ENCODE measurements at regions not wholly inside any gene's neighbourhood (a gene's known extent, or its start where the extent isn't known, plus 50 kb on each side); places are given as distances from the start of the nearest gene placed in this dataset.

DNA sequence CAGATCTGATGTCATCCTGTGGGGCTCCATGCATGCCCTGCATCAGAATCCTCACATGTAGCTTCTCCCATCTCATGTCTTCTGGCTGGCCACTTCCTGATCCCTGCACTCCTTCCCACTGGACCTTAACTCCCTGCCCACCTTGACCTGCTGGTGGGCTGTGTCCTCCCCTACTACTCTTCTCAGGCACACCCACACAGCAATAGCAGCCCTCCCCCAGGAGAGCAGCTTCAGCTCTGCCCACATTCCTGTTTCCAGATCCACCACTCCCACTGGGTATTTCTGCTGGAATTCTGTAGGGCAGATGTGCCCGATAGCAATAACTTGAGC, 137.0 kb upstream of the HS6ST1 start:
- intact Hi-C loops (cut with DNase I): no loop called here
- Histone ChIP-seq H3K27me3 (no peaks in the 10 kb centered on the region), H3K4me1 (no peaks in the 10 kb centered on the region), H3K4me3 (no peak overlapping the region), H3K27ac (no peak overlapping the region), H3K36me3 (no peaks in the 10 kb centered on the region), H3K9me3 (no peaks in the 10 kb centered on the region)
- TF ChIP-seq, protein P1, sequence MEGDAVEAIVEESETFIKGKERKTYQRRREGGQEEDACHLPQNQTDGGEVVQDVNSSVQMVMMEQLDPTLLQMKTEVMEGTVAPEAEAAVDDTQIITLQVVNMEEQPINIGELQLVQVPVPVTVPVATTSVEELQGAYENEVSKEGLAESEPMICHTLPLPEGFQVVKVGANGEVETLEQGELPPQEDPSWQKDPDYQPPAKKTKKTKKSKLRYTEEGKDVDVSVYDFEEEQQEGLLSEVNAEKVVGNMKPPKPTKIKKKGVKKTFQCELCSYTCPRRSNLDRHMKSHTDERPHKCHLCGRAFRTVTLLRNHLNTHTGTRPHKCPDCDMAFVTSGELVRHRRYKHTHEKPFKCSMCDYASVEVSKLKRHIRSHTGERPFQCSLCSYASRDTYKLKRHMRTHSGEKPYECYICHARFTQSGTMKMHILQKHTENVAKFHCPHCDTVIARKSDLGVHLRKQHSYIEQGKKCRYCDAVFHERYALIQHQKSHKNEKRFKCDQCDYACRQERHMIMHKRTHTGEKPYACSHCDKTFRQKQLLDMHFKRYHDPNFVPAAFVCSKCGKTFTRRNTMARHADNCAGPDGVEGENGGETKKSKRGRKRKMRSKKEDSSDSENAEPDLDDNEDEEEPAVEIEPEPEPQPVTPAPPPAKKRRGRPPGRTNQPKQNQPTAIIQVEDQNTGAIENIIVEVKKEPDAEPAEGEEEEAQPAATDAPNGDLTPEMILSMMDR (IDR thresholded peaks at IDR 0.05): no peak
- no peak for TF ChIP-seq POLR2A (IDR thresholded peaks at IDR 0.05)
- ATAC-seq: no peak
- WGBS (ENCODE audit: insufficient coverage, low coverage, low lambda C conversion rate, missing lambda C conversion rate): no CpG with 5 or more reads among the region's 1 CpG
- peak in 1 of 3 donors; percentile 3 for DNase-seq

DNA sequence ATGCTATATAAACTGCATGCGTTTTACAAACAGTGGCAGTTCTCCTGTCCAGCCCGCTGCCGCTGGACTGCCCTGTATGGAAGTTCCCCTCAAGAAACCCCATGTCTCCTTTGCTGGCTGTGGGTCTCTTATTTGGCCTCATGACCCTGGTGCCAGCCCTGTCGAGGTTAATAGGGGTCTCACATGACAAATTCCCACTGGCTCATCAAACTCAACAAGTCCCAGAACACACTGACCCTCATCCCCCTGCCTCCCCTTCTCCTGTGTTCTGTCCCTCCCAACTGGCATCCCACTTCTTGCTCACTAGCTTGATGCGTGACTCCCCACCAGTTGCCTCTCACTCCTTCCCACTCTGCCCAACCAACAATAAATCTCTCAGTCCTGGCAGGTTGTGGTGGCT, 137.6 kb upstream of the HS6ST1 start:
- H3K27ac ChIP-seq: no peak overlapping the region
- DNase-seq (peak in 1 of 3 donors; percentile 14), ATAC-seq (no peak)
- WGBS (ENCODE audit: insufficient coverage, low coverage, low lambda C conversion rate, missing lambda C conversion rate): 80% methylated on average over 2 of the region's 5 CpGs
- H3K4me1 ChIP-seq: no peaks in the 10 kb centered on the region
- H3K36me3 ChIP-seq: no peaks in the 10 kb centered on the region
- TF ChIP-seq POLR2A (IDR thresholded peaks at IDR 0.05): no peak
- TF ChIP-seq, protein P1 (IDR thresholded peaks at IDR 0.05): no peak
- H3K27me3 ChIP-seq: no peaks in the 10 kb centered on the region
- intact Hi-C loops (cut with DNase I): no loop called here
- no peaks in the 10 kb centered on the region for H3K9me3 ChIP-seq
- H3K4me3 ChIP-seq: no peak overlapping the region

DNA sequence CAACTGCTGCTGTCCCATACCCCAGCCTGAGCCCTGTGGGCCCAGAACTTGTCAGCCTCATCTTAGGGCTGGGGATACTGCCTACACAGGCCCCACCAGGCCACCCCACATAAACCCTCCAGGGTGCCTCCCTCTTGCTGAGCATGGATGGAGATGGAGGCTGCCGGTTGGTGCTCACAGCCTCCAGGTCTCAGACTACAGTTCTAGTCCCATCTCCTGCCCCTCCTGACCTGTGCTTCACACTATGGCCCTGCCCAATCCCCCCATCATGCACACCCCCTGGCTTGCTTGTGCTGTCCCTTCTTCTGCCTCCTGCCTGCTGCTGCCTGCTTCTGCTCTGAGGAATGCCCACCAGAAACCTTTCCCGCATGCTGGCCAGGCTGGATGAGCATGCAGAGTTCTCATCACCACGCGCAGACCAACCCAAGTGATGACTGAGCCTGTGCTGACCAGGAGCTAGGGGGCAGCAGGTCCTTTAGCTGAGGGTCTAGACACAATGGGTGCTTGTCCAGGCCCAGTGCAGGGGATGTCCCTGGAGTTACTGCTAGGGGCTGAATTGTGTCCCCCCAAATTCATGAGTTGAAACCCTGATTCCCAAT, 138.4 kb upstream of the HS6ST1 start:
- H3K4me3 ChIP-seq: no peak overlapping the region
- H3K27ac ChIP-seq: no peak overlapping the region
- H3K4me1 ChIP-seq: no peaks in the 10 kb centered on the region
- 100% methylated on average over 1 of the region's 4 CpGs for WGBS (ENCODE audit: insufficient coverage, low coverage, low lambda C conversion rate, missing lambda C conversion rate)
- ATAC-seq: no peak
- no peaks in the 10 kb centered on the region for H3K36me3 ChIP-seq
- no peak for TF ChIP-seq POLR2A (IDR thresholded peaks at IDR 0.05)
- TF ChIP-seq, protein P1 (IDR thresholded peaks at IDR 0.05): no peak
- H3K27me3 ChIP-seq: no peaks in the 10 kb centered on the region
- peak in 2 of 3 donors; percentile 20 to 33 for DNase-seq
- intact Hi-C loops (cut with DNase I): no loop called here
- no peaks in the 10 kb centered on the region for H3K9me3 ChIP-seq

GRCh38 chr2:128457716-128458115, 139.0 kb upstream of the HS6ST1 start:
- intact Hi-C loops (cut with DNase I): no loop called here
- Histone ChIP-seq H3K36me3 (no peaks in the 10 kb centered on the region), H3K27me3 (no peaks in the 10 kb centered on the region), H3K4me3 (no peak overlapping the region), H3K4me1 (no peaks in the 10 kb centered on the region), H3K9me3 (no peaks in the 10 kb centered on the region), H3K27ac (no peak overlapping the region)
- TF ChIP-seq POLR2A (IDR thresholded peaks at IDR 0.05): no peak
- TF ChIP-seq, protein P1 (IDR thresholded peaks at IDR 0.05): no peak
- ATAC-seq: no peak
- WGBS (ENCODE audit: insufficient coverage, low coverage, low lambda C conversion rate, missing lambda C conversion rate): 43% methylated on average over 2 of the region's 5 CpGs
- peak in 1 of 3 donors; percentile 6 for DNase-seq

- ATAC-seq (no peak), DNase-seq (no peak)
- H3K27me3 ChIP-seq: no peaks in the 10 kb centered on the region
- H3K27ac ChIP-seq: no peak overlapping the region
- H3K4me3 ChIP-seq: no peak overlapping the region
- WGBS (ENCODE audit: insufficient coverage, low coverage, low lambda C conversion rate, missing lambda C conversion rate): 52% methylated on average over 2 of the region's 2 CpGs
- no peaks in the 10 kb centered on the region for H3K9me3 ChIP-seq
- H3K36me3 ChIP-seq: no peaks in the 10 kb centered on the region
- H3K4me1 ChIP-seq: no peaks in the 10 kb centered on the region
- TF ChIP-seq, protein P1 (IDR thresholded peaks at IDR 0.05): no peak
- TF ChIP-seq POLR2A (IDR thresholded peaks at IDR 0.05): no peak
- intact Hi-C loops (cut with DNase I): no loop called here
These were observed 139.8 kb upstream of the HS6ST1 start for GRCh38 chr2:128458505-128458904.

Data from right lobe of liver (tissue), 6 donors.